Activated B cell treated with CpG ODN at 0.5 μM for 24 hours (primary cell): ENCODE measurements at regions not wholly inside any gene's neighbourhood (a gene's known extent, or its start where the extent isn't known, plus 50 kb on each side); places are given as distances from the start of the nearest gene placed in this dataset.

Experiments used
- ATAC-seq: fragments of 200-7000 bp; cut with Tn5 transposase; one replicate; pipeline ENCODE4 v1.10.0; 2021; ENCODE audit warnings: low read depth, mild to moderate bottlenecking, moderate library complexity
- CTCF ChIA-PET: fragments of 350-600 bp; sonication (Branson Sonifier 250); formaldehyde crosslinking; loops from one replicate; lab custom pipeline; 2021; ENCODE audit warnings: antibody characterized with exemption; lab: Charles Lee
- POLR2A ChIA-PET: fragments of 350-600 bp; sonication (Branson Sonifier 250); formaldehyde crosslinking; loops from one replicate; lab custom pipeline; 2021; ENCODE audit warnings: antibody characterized with exemption; lab: Charles Lee
- DNase-seq: peaks from one replicate; pipeline ENCODE4 v3.0.0; 2022
- H3K27ac Mint-ChIP-seq: one replicate; pipeline ENCODE4 v1.8.0; 2020; ENCODE audit warnings: mixed read lengths
- H3K27me3 Mint-ChIP-seq: one replicate; pipeline ENCODE4 v1.8.0; 2021; ENCODE audit warnings: mixed read lengths
- H3K36me3 Mint-ChIP-seq: one replicate; pipeline ENCODE4 v1.8.0; 2021; ENCODE audit warnings: low read depth, mixed read lengths
- H3K4me1 Mint-ChIP-seq: one replicate; pipeline ENCODE4 v1.8.0; 2021; ENCODE audit warnings: mixed read lengths
- H3K4me3 Mint-ChIP-seq: one replicate; pipeline ENCODE4 v1.8.0; 2020; ENCODE audit warnings: mild to moderate bottlenecking, mixed read lengths
- H3K9me3 Mint-ChIP-seq: one replicate; pipeline ENCODE4 v1.8.0; 2020; ENCODE audit warnings: mixed read lengths
- CTCF ChIP-seq: fragments of 200-600 bp; IDR thresholded peaks from one replicate; pipeline ENCODE4 v1.8.0; 2022; ENCODE audit warnings: antibody characterized with exemption, mild to moderate bottlenecking
- intact Hi-C: fragments of 100-400 bp; cut with micrococcal nuclease; formaldehyde crosslinking; loops from one replicate; pipeline ENCODE4 v1.15.1; 2024

- Mint-ChIP-seq H3K27me3 (peaks cover 44% of the 10 kb centered on the region), H3K4me1 (peaks cover 2% of the 10 kb centered on the region), H3K4me3 (no peak overlapping the region), H3K9me3 (no peaks in the 10 kb centered on the region), H3K27ac (no peak overlapping the region), H3K36me3 (no peaks in the 10 kb centered on the region)
- CTCF ChIA-PET, result no interaction called here
- no peak for TF ChIP-seq CTCF
- intact Hi-C loops, result no loop called here
- POLR2A ChIA-PET, result no interaction called here
- ATAC-seq (no peak), DNase-seq (no peak)
These were observed 134.9 kb upstream of the HSD17B12 start for GRCh38 chr11:43545610-43546009.

- Mint-ChIP-seq H3K27me3 (peaks cover 53% of the 10 kb centered on the region), H3K4me3 (no peak overlapping the region)
These were observed 133.7 kb upstream of the HSD17B12 start for GRCh38 chr11:43546561-43547429.

GRCh38 chr11:43547430-43547831 is 133.1 kb upstream of the HSD17B12 start:
- Mint-ChIP-seq H3K4me1 (peaks cover 2% of the 10 kb centered on the region), H3K4me3 (no peak overlapping the region), H3K36me3 (no peaks in the 10 kb centered on the region), H3K27me3 (peaks cover 53% of the 10 kb centered on the region), H3K9me3 (no peaks in the 10 kb centered on the region), H3K27ac (no peak overlapping the region)
- POLR2A ChIA-PET, result no interaction called here
- intact Hi-C loops, result no loop called here
- CTCF ChIA-PET, result no interaction called here
- no peak for ATAC-seq
- no peak for TF ChIP-seq CTCF
- DNase-seq, result no peak

More at GRCh38 chr11:43546561-43547429, 133.7 kb upstream of the HSD17B12 start:
- no peaks in the 10 kb centered on the region for H3K36me3 Mint-ChIP-seq
- CTCF ChIA-PET, result no interaction called here
- ATAC-seq (no peak), DNase-seq (no peak)
- POLR2A ChIA-PET, result no interaction called here
- H3K4me1 Mint-ChIP-seq, result peaks cover 2% of the 10 kb centered on the region
- no peak overlapping the region for H3K27ac Mint-ChIP-seq
- intact Hi-C loops, result no loop called here
- no peaks in the 10 kb centered on the region for H3K9me3 Mint-ChIP-seq
- no peak for TF ChIP-seq CTCF

- intact Hi-C loops, result no loop called here
- Mint-ChIP-seq H3K27me3 (peaks cover 53% of the 10 kb centered on the region), H3K27ac (no peak overlapping the region), H3K36me3 (no peaks in the 10 kb centered on the region), H3K4me1 (peaks cover 2% of the 10 kb centered on the region), H3K4me3 (no peak overlapping the region), H3K9me3 (no peaks in the 10 kb centered on the region)
- DNase-seq, result no peak
- no peak for TF ChIP-seq CTCF
- POLR2A ChIA-PET, result no interaction called here
- no peak for ATAC-seq
- CTCF ChIA-PET, result no interaction called here
These were observed 132.6 kb upstream of the HSD17B12 start for GRCh38 chr11:43547889-43548381.

GRCh38 chr11:43548916-43549315 is 131.6 kb upstream of the HSD17B12 start:
- no peak for DNase-seq
- Mint-ChIP-seq H3K9me3 (no peaks in the 10 kb centered on the region), H3K4me1 (peaks cover 2% of the 10 kb centered on the region), H3K27ac (no peak overlapping the region), H3K36me3 (no peaks in the 10 kb centered on the region), H3K27me3 (peaks cover 63% of the 10 kb centered on the region), H3K4me3 (no peak overlapping the region)
- ChIA-PET CTCF (no interaction called here), POLR2A (no interaction called here)
- intact Hi-C loops, result no loop called here
- no peak for ATAC-seq
- no peak for TF ChIP-seq CTCF
